HEK293 (cell line): ENCODE measurements at regions not wholly inside any gene's neighbourhood (a gene's known extent, or its start where the extent isn't known, plus 50 kb on each side); places are given as distances from the start of the nearest gene placed in this dataset.

ENCODE experiments used
- YY1 ChIP-seq: fragments of 450-650 bp; formaldehyde crosslinking; IDR thresholded peaks from 2 replicates; pipeline ENCODE4 v1.5.1; 2018; ENCODE audit warnings: missing biosample characterization, missing genetic modification characterization
- TF ChIP-seq, protein P1 (sequence below): fragments of 450-650 bp; formaldehyde crosslinking; optimal IDR thresholded peaks from 2 replicates; pipeline ENCODE3; 2016; ENCODE audit warnings: missing biosample characterization, mild to moderate bottlenecking, missing genetic modification characterization

DNA sequence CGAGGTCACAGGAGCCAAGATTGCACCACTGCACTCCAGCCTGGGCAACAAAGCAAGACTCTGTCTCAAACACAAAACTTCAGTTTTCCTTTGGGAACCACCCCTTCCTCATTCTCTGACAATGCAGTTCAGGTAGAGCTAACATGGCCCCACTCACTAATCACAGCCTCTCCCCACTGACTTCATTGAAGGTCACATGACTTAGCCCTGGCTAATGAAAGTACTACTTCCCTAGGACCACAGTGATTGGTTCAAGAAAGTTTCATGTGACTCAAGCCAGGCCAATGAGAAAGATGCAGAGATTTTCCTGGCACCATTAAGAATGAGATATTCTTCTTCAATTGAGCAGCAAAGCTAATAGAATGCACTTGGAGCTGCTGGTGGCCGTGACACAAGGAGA is 67.2 kb upstream of the GPBP1 start:
- no peak for TF ChIP-seq YY1 (tag by site-specific recombination)
- TF ChIP-seq, protein P1, sequence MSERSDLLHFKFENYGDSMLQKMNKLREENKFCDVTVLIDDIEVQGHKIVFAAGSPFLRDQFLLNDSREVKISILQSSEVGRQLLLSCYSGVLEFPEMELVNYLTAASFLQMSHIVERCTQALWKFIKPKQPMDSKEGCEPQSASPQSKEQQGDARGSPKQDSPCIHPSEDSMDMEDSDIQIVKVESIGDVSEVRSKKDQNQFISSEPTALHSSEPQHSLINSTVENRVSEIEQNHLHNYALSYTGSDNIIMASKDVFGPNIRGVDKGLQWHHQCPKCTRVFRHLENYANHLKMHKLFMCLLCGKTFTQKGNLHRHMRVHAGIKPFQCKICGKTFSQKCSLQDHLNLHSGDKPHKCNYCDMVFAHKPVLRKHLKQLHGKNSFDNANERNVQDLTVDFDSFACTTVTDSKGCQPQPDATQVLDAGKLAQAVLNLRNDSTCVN (tag by site-specific recombination): no peak
